Ascending aorta (tissue), 2 donors: ENCODE measurements at regions not wholly inside any gene's neighbourhood (a gene's known extent, or its start where the extent isn't known, plus 50 kb on each side); places are given as distances from the start of the nearest gene placed in this dataset.

ENCODE experiments used
- DNase-seq, 2 donors: peaks; one replicate each; pipeline ENCODE4 v3.0.0-alpha.2; 2019; ENCODE audit warnings: low spot score in 2 of 2
- H3K27ac ChIP-seq, 2 donors: fragments of 200-600 bp; sonication (generic); one replicate each; pipeline ENCODE4 v1.5.1; 2016 to 2017; ENCODE audit warnings: mild to moderate bottlenecking in 1 of 2
- H3K27me3 ChIP-seq: fragments of 200-600 bp; sonication (generic); one replicate; pipeline ENCODE4 v1.5.1; 2017
- H3K36me3 ChIP-seq, 2 donors: fragments of 200-600 bp; sonication (generic); one replicate each; pipeline ENCODE4 v1.5.1; 2016
- H3K4me1 ChIP-seq, 2 donors: fragments of 200-600 bp; sonication (generic); one replicate each; pipeline ENCODE4 v1.5.1; 2016 to 2017; ENCODE audit warnings: mild to moderate bottlenecking in 1 of 2
- H3K4me3 ChIP-seq, 2 donors: fragments of 200-600 bp; sonication (generic); one replicate each; pipeline ENCODE4 v1.5.1; 2016 to 2017; ENCODE audit warnings: mild to moderate bottlenecking in 1 of 2
- H3K9me3 ChIP-seq, 2 donors: fragments of 200-600 bp; sonication (generic); one replicate each; pipeline ENCODE4 v1.5.1; 2016
- CTCF ChIP-seq, 3 experiments: fragments of 200-600 bp in 2 of 3; fragments of 450-650 bp in 1 of 3; sonication (generic) in 2 of 3; IDR thresholded peaks; one replicate each; pipeline ENCODE4 v1.5.1; 2016 to 2019; ENCODE audit warnings: antibody characterized with exemption in 3 of 3, mild to moderate bottlenecking in 1 of 3, moderate library complexity in 1 of 3
- intact Hi-C: fragments of 100-400 bp; cut with DNase I; formaldehyde crosslinking; loops from one replicate; pipeline ENCODE4 v1.15.1; 2023

GRCh38 chr2:158905341-158905740 is 63.1 kb upstream of the TANC1 start:
- intact Hi-C loops: loop anchor here (10.0 kb wide), 1 partner anchor 109 kb away; no protein-coding TSS in a partner anchor
- no peak for TF ChIP-seq CTCF (IDR thresholded peaks at IDR 0.05)
- H3K36me3 ChIP-seq: no peaks in the 10 kb centered on the region
- H3K27ac ChIP-seq: no peak overlapping the region
- no peaks in the 10 kb centered on the region for H3K27me3 ChIP-seq
- H3K4me1 ChIP-seq: no peaks in the 10 kb centered on the region
- H3K4me3 ChIP-seq: no peak overlapping the region
- no peak for DNase-seq
- no peaks in the 10 kb centered on the region for H3K9me3 ChIP-seq

- Histone ChIP-seq H3K4me1 (no peaks in the 10 kb centered on the region), H3K4me3 (no peak overlapping the region), H3K27ac (no peak overlapping the region), H3K27me3 (no peaks in the 10 kb centered on the region), H3K36me3 (no peaks in the 10 kb centered on the region), H3K9me3 (no peaks in the 10 kb centered on the region)
- intact Hi-C loops: loop anchor here (10.0 kb wide), 1 partner anchor 109 kb away; no protein-coding TSS in a partner anchor
- TF ChIP-seq CTCF (IDR thresholded peaks at IDR 0.05): no peak
- DNase-seq: no peak
These were observed 62.7 kb upstream of the TANC1 start for GRCh38 chr2:158905784-158906183.

- Histone ChIP-seq H3K4me3 (no peak overlapping the region), H3K27me3 (no peaks in the 10 kb centered on the region), H3K4me1 (no peaks in the 10 kb centered on the region), H3K27ac (no peak overlapping the region), H3K36me3 (no peaks in the 10 kb centered on the region), H3K9me3 (no peaks in the 10 kb centered on the region)
- intact Hi-C loops: loop anchor here (10.0 kb wide), 1 partner anchor 107 kb away; no protein-coding TSS in a partner anchor
- no peak for DNase-seq
- no peak for TF ChIP-seq CTCF (IDR thresholded peaks at IDR 0.05)
These were observed 60.4 kb upstream of the TANC1 start for GRCh38 chr2:158907926-158908456.

- Histone ChIP-seq H3K27ac (no peak overlapping the region), H3K4me3 (no peak overlapping the region), H3K27me3 (no peaks in the 10 kb centered on the region), H3K36me3 (no peaks in the 10 kb centered on the region), H3K4me1 (no peaks in the 10 kb centered on the region), H3K9me3 (no peaks in the 10 kb centered on the region)
- TF ChIP-seq CTCF (IDR thresholded peaks at IDR 0.05): no peak
- intact Hi-C loops: no loop called here
- no peak for DNase-seq
These were observed 56.3 kb upstream of the TANC1 start for GRCh38 chr2:158912112-158912511.

GRCh38 chr2:158912765-158913164 is 55.7 kb upstream of the TANC1 start:
- Histone ChIP-seq H3K4me1 (no peaks in the 10 kb centered on the region), H3K9me3 (no peaks in the 10 kb centered on the region), H3K4me3 (no peak overlapping the region), H3K27ac (no peak overlapping the region), H3K27me3 (no peaks in the 10 kb centered on the region), H3K36me3 (no peaks in the 10 kb centered on the region)
- intact Hi-C loops: no loop called here
- no peak for DNase-seq
- no peak for TF ChIP-seq CTCF (IDR thresholded peaks at IDR 0.05)

GRCh38 chr2:158914066-158914465 is 54.4 kb upstream of the TANC1 start:
- no peak overlapping the region for H3K4me3 ChIP-seq
- intact Hi-C loops: no loop called here

More at GRCh38 chr2:158914066-158914465, 54.4 kb upstream of the TANC1 start:
- Histone ChIP-seq H3K27ac (no peak overlapping the region), H3K36me3 (no peaks in the 10 kb centered on the region), H3K9me3 (no peaks in the 10 kb centered on the region), H3K4me1 (no peaks in the 10 kb centered on the region), H3K27me3 (no peaks in the 10 kb centered on the region)
- TF ChIP-seq CTCF (IDR thresholded peaks at IDR 0.05): no peak
- no peak for DNase-seq
